PC-9 (cell line): ENCODE measurements at regions not wholly inside any gene's neighbourhood (a gene's known extent, or its start where the extent isn't known, plus 50 kb on each side); places are given as distances from the start of the nearest gene placed in this dataset.
A peak's percentile ranks its signal among the peaks of the same experiment; 100 is the strongest.

Experiments used
- BruUV-seq: library from RNA; stranded (reverse); fragments of 400-500 nt; replicated peaks from 2 replicates; lab custom pipeline; 2021; lab: Mats Ljungman, UMichigan
- CTCF ChIA-PET: fragments of 300-600 bp; sonication (Branson Sonifier 250); formaldehyde crosslinking; loops from one replicate; lab custom pipeline; 2022; ENCODE audit warnings: antibody characterized with exemption; lab: Charles Lee
- POLR2A ChIA-PET: fragments of 300-600 bp; sonication (Branson Sonifier 250); formaldehyde crosslinking; loops from one replicate; lab custom pipeline; 2022; ENCODE audit warnings: antibody characterized with exemption; ENCODE audit not compliant: unreplicated experiment; lab: Charles Lee
- DNase-seq, 2 experiments: peaks; one replicate each; pipeline versions ENCODE4 v3.0.0 to v3.0.0-alpha.2; 2015 to 2022; ENCODE audit warnings: mixed read lengths in 1 of 2
- H2AFZ ChIP-seq: fragments of 200-600 bp; sonication (generic); 2 replicates; pipeline ENCODE4 v1.8.1; 2017; ENCODE audit warnings: antibody characterized with exemption
- H3F3A ChIP-seq: fragments of 200-600 bp; sonication (generic); 2 replicates; pipeline ENCODE4 v1.8.1; 2017; ENCODE audit warnings: antibody characterized with exemption, mild to moderate bottlenecking, low read depth; ENCODE audit not compliant: insufficient read depth
- H3K27ac ChIP-seq: fragments of 200-600 bp; sonication (generic); 2 replicates; pipeline ENCODE4 v1.6.1; 2016; ENCODE audit warnings: mixed run types
- H3K27me3 ChIP-seq: fragments of 200-600 bp; sonication (generic); 2 replicates; pipeline ENCODE4 v1.6.1; 2016; ENCODE audit warnings: low read depth, mixed run types; ENCODE audit not compliant: insufficient read depth
- H3K36me3 ChIP-seq: fragments of 200-600 bp; sonication (generic); 2 replicates; pipeline ENCODE4 v1.6.1; 2016; ENCODE audit warnings: low read depth, mixed run types
- H3K4me1 ChIP-seq: fragments of 200-600 bp; sonication (generic); replicated peaks from 2 replicates; pipeline ENCODE4 v1.6.1; 2016; ENCODE audit warnings: mixed run types; ENCODE audit not compliant: insufficient read depth
- H3K4me2 ChIP-seq: fragments of 200-600 bp; sonication (generic); 2 replicates; pipeline ENCODE4 v1.6.1; 2017; ENCODE audit warnings: mixed run types
- H3K4me3 ChIP-seq: fragments of 200-600 bp; sonication (generic); 2 replicates; pipeline ENCODE4 v1.6.1; 2016; ENCODE audit warnings: mixed run types
- H3K79me2 ChIP-seq: fragments of 200-600 bp; sonication (generic); 2 replicates; pipeline ENCODE4 v1.6.1; 2017; ENCODE audit warnings: low read depth, mixed run types
- H3K9me2 ChIP-seq: fragments of 200-600 bp; sonication (generic); 2 replicates; pipeline ENCODE4 v1.8.1; 2017; ENCODE audit warnings: mild to moderate bottlenecking; ENCODE audit not compliant: insufficient read depth
- H3K9me3 ChIP-seq: fragments of 200-600 bp; sonication (generic); 2 replicates; pipeline ENCODE4 v1.8.1; 2016; ENCODE audit warnings: low read depth; ENCODE audit not compliant: insufficient read depth
- H4K20me1 ChIP-seq: fragments of 200-600 bp; sonication (generic); 2 replicates; pipeline ENCODE4 v1.8.1; 2017; ENCODE audit not compliant: insufficient read depth
- CTCF ChIP-seq: fragments of 200-600 bp; sonication (generic); conservative IDR thresholded peaks from 2 replicates; pipeline ENCODE4 v1.6.1; 2017; ENCODE audit warnings: mixed run types, antibody characterized with exemption, mild to moderate bottlenecking, moderate library complexity
- EZH2 ChIP-seq: fragments of 200-600 bp; sonication (generic); IDR thresholded peaks from 2 replicates; pipeline ENCODE4 v1.8.0; 2017; ENCODE audit warnings: antibody characterized with exemption, low read depth
- intact Hi-C: fragments of 100-400 bp; cut with micrococcal nuclease; formaldehyde crosslinking; loops from one replicate; pipeline ENCODE4 v1.10.0; 2022; ENCODE audit not compliant: unreplicated experiment

GRCh38 chr4:113838460-113838859, 76.9 kb upstream of the CAMK2D start:
- H3K36me3 ChIP-seq = no peaks in the 10 kb centered on the region
- no peaks in the 10 kb centered on the region for H3F3A ChIP-seq
- H3K4me3 ChIP-seq = no peak overlapping the region
- H3K9me3 ChIP-seq = no peaks in the 10 kb centered on the region
- BruUV-seq = no TSS peak
- intact Hi-C loops = no loop called here
- no peak overlapping the region for H3K27ac ChIP-seq
- H3K4me1 ChIP-seq = no peaks in the 10 kb centered on the region
- no peak overlapping the region for H2AFZ ChIP-seq
- DNase-seq = no peak
- H4K20me1 ChIP-seq = no peaks in the 10 kb centered on the region
- ChIA-PET POLR2A (no interaction called here), CTCF (no interaction called here)
- TF ChIP-seq CTCF (no peak), EZH2 (no peak)
- H3K4me2 ChIP-seq = no peak overlapping the region
- no peaks in the 10 kb centered on the region for H3K9me2 ChIP-seq
- no peaks in the 10 kb centered on the region for H3K79me2 ChIP-seq
- H3K27me3 ChIP-seq = no peaks in the 10 kb centered on the region

GRCh38 chr4:113837397-113837796, 75.9 kb upstream of the CAMK2D start:
- DNase-seq = peak in 1 of 2 experiments; percentile 42
- Histone ChIP-seq H3K4me1 (no peaks in the 10 kb centered on the region), H3F3A (no peaks in the 10 kb centered on the region), H3K27me3 (no peaks in the 10 kb centered on the region), H3K4me2 (no peak overlapping the region), H3K27ac (peak overlapping the region; percentile 41; the same call in 1 of the 2 replicates), H3K79me2 (no peaks in the 10 kb centered on the region), H3K4me3 (no peak overlapping the region), H3K9me3 (no peaks in the 10 kb centered on the region), H2AFZ (0 out of 2 replicates have a peak overlapping the region, but pooled peaks have one; percentile 64), H4K20me1 (no peaks in the 10 kb centered on the region), H3K9me2 (no peaks in the 10 kb centered on the region), H3K36me3 (no peaks in the 10 kb centered on the region)
- intact Hi-C loops = no loop called here
- TF ChIP-seq CTCF (no peak), EZH2 (no peak)
- ChIA-PET POLR2A (interaction anchor here (0.5 to 0.6 kb wide), 2 partner anchors 9 to 27 kb away, joined by 3 to 5 read pairs; no protein-coding TSS in a partner anchor), CTCF (no interaction called here)
- BruUV-seq = no TSS peak

- TF ChIP-seq EZH2 (no peak), CTCF (no peak)
These were observed 73.5 kb upstream of the CAMK2D start for GRCh38 chr4:113835005-113835404.

More at GRCh38 chr4:113835005-113835404, 73.5 kb upstream of the CAMK2D start:
- no peaks in the 10 kb centered on the region for H4K20me1 ChIP-seq
- no peak overlapping the region for H3K27ac ChIP-seq
- H3K4me3 ChIP-seq = no peak overlapping the region
- H3K36me3 ChIP-seq = no peaks in the 10 kb centered on the region
- H3K4me2 ChIP-seq = no peak overlapping the region
- H3K4me1 ChIP-seq = no peaks in the 10 kb centered on the region
- POLR2A ChIA-PET = no interaction called here
- intact Hi-C loops = no loop called here
- no peaks in the 10 kb centered on the region for H3K79me2 ChIP-seq
- DNase-seq = no peak
- no peaks in the 10 kb centered on the region for H3K27me3 ChIP-seq
- no peaks in the 10 kb centered on the region for H3F3A ChIP-seq
- H3K9me3 ChIP-seq = no peaks in the 10 kb centered on the region
- BruUV-seq = no TSS peak
- no peak overlapping the region for H2AFZ ChIP-seq
- no peaks in the 10 kb centered on the region for H3K9me2 ChIP-seq
- CTCF ChIA-PET = no interaction called here
